HepG2 (cell line): ENCODE measurements at regions not wholly inside any gene's neighbourhood (a gene's known extent, or its start where the extent isn't known, plus 50 kb on each side); places are given as distances from the start of the nearest gene placed in this dataset.
"Not testable (repeated sequence)": the region's sequence is repeated elsewhere in the genome, so short reads cannot be mapped to it uniquely, and the experiment has no call there.

Source experiments
- JUND ChIP-seq: sonication (generic); formaldehyde crosslinking; IDR thresholded peaks from 2 replicates; pipeline ENCODE4 v1.8.0; 2022; ENCODE audit warnings: mild to moderate bottlenecking, missing genetic modification reagents
- POGZ ChIP-seq: sonication (generic); formaldehyde crosslinking; IDR thresholded peaks from 2 replicates; pipeline ENCODE4 v1.4.0; 2020; ENCODE audit warnings: mild to moderate bottlenecking, missing genetic modification reagents
- POLR2A ChIP-seq, 2 experiments: IDR thresholded peaks; 2 replicates each; pipeline ENCODE4 v1.6.1; 2011; ENCODE audit warnings: low read depth in 2 of 2, low read length in 2 of 2, mild to moderate bottlenecking in 1 of 2, moderate library complexity in 1 of 2; ENCODE audit not compliant: insufficient read depth in 1 of 2
- SMAD3 ChIP-seq: sonication (generic); formaldehyde crosslinking; IDR thresholded peaks from 2 replicates; pipeline ENCODE4 v1.4.0; 2020; ENCODE audit warnings: missing genetic modification reagents
- ZBTB8A ChIP-seq: sonication (generic); formaldehyde crosslinking; IDR thresholded peaks from 2 replicates; pipeline ENCODE4 v1.4.0; 2020; ENCODE audit warnings: mild to moderate bottlenecking, low read depth, missing genetic modification reagents, borderline replicate concordance
- TF ChIP-seq, protein P1 (sequence below): sonication (generic); formaldehyde crosslinking; IDR thresholded peaks from 2 replicates; pipeline ENCODE4 v1.5.0; 2020; ENCODE audit warnings: mild to moderate bottlenecking, missing genetic modification reagents, moderate library complexity

DNA sequence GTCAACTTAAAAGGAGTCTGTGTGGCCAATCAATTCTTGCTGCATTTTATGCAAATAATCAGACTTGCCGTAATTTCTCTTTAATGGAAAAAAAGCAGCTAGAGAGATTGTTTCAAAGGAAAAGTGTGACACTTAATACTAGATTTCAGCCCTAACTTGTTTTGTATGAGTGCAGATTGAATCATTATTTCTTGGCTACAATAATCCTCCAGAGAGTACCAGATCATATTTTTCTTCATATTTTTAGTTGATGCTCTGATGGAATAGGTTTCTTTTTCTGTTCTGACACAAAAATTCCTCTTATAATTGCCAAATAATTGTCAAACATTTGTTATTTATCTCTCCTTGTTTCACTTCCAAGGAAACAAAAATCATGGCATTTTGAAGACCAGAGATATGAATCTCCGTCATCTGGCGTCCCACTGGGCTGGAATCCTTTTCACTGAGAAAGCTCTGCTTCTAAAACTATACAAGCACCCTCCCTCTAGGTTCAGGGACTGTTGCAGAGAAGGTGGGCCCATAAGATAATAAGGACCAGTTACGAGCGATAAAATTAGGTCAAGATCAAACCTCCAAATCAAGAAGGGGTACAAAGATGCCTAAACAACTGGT lies 131.4 kb upstream of the APOOL start:
- not testable (repeated sequence) for TF ChIP-seq JUND; POLR2A (IDR thresholded peaks at IDR 0.05; ENCODE audit: insufficient read depth in 1 of 2, low read depth in 2 of 2, low read length in 2 of 2); SMAD3 (CRISPR knock-in tag); ZBTB8A; POGZ (CRISPR knock-in tag)
- TF ChIP-seq, protein P1, sequence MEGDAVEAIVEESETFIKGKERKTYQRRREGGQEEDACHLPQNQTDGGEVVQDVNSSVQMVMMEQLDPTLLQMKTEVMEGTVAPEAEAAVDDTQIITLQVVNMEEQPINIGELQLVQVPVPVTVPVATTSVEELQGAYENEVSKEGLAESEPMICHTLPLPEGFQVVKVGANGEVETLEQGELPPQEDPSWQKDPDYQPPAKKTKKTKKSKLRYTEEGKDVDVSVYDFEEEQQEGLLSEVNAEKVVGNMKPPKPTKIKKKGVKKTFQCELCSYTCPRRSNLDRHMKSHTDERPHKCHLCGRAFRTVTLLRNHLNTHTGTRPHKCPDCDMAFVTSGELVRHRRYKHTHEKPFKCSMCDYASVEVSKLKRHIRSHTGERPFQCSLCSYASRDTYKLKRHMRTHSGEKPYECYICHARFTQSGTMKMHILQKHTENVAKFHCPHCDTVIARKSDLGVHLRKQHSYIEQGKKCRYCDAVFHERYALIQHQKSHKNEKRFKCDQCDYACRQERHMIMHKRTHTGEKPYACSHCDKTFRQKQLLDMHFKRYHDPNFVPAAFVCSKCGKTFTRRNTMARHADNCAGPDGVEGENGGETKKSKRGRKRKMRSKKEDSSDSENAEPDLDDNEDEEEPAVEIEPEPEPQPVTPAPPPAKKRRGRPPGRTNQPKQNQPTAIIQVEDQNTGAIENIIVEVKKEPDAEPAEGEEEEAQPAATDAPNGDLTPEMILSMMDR: not testable (repeated sequence)
